Astrocyte (in vitro differentiated cells and primary cell): ENCODE measurements at regions not wholly inside any gene's neighbourhood (a gene's known extent, or its start where the extent isn't known, plus 50 kb on each side); places are given as distances from the start of the nearest gene placed in this dataset.

Experiments used
- DNase-seq: peaks from one replicate; pipeline ENCODE4 v3.0.0-alpha.2; 2010; ENCODE audit warnings: low read depth
- FAIRE-seq: peaks from 2 replicates; lab custom pipeline; 2011; peaks lifted over from hg19 to GRCh38; lab: Jason Lieb, UNC
- H2AFZ ChIP-seq: 2 replicates; pipeline ENCODE4 v1.6.0; 2012; ENCODE audit warnings: low read depth, low read length, inconsistent platforms
- H3K27ac ChIP-seq: 2 replicates; pipeline ENCODE4 v1.5.1; 2011; ENCODE audit warnings: low read depth, low read length, inconsistent platforms
- H3K27me3 ChIP-seq: 2 replicates; pipeline ENCODE4 v1.6.0; 2011; ENCODE audit warnings: low read length, inconsistent platforms; ENCODE audit not compliant: insufficient read depth
- H3K36me3 ChIP-seq: 2 replicates; pipeline ENCODE4 v1.5.1; 2011; ENCODE audit warnings: low read length, inconsistent platforms; ENCODE audit not compliant: insufficient read depth
- H3K4me1 ChIP-seq: 2 replicates; pipeline ENCODE4 v1.5.1; 2011; ENCODE audit warnings: low read length, inconsistent platforms; ENCODE audit not compliant: insufficient read depth
- H3K4me2 ChIP-seq: 2 replicates; pipeline ENCODE4 v1.6.0; 2012; ENCODE audit warnings: low read length, inconsistent platforms
- H3K4me3 ChIP-seq: 2 replicates; pipeline ENCODE4 v1.5.1; 2011; ENCODE audit warnings: low read depth, mild to moderate bottlenecking, low read length, inconsistent platforms; ENCODE audit not compliant: insufficient read depth
- H3K79me2 ChIP-seq: 2 replicates; pipeline ENCODE4 v1.6.0; 2012; ENCODE audit warnings: mild to moderate bottlenecking, low read length, inconsistent platforms; ENCODE audit not compliant: insufficient read depth
- H3K9ac ChIP-seq: 2 replicates; pipeline ENCODE4 v1.6.0; 2012; ENCODE audit warnings: mild to moderate bottlenecking, low read length, inconsistent platforms
- H3K9me3 ChIP-seq: 2 replicates; pipeline ENCODE4 v1.5.1; 2012; ENCODE audit warnings: low read depth, mild to moderate bottlenecking, low read length, inconsistent platforms; ENCODE audit not compliant: insufficient read depth
- H4K20me1 ChIP-seq: 2 replicates; pipeline ENCODE4 v1.6.0; 2012; ENCODE audit warnings: low read length, inconsistent platforms; ENCODE audit not compliant: insufficient read depth
- H3K27ac Mint-ChIP-seq: one replicate; pipeline ENCODE4 v1.8.0; 2021; ENCODE audit warnings: mild to moderate bottlenecking, mixed read lengths; ENCODE audit not compliant: unreplicated experiment
- H3K27me3 Mint-ChIP-seq: one replicate; pipeline ENCODE4 v1.8.0; 2021; ENCODE audit warnings: low read depth, mixed read lengths; ENCODE audit not compliant: unreplicated experiment
- H3K36me3 Mint-ChIP-seq: one replicate; pipeline ENCODE4 v1.8.0; 2021; ENCODE audit warnings: low read depth, mixed read lengths; ENCODE audit not compliant: unreplicated experiment
- H3K4me1 Mint-ChIP-seq: one replicate; pipeline ENCODE4 v1.8.0; 2021; ENCODE audit warnings: low read depth, mixed read lengths; ENCODE audit not compliant: unreplicated experiment
- H3K4me3 Mint-ChIP-seq: one replicate; pipeline ENCODE4 v1.8.0; 2021; ENCODE audit warnings: mild to moderate bottlenecking, moderate library complexity, mixed read lengths; ENCODE audit not compliant: unreplicated experiment
- H3K9me3 Mint-ChIP-seq: one replicate; pipeline ENCODE4 v1.8.0; 2021; ENCODE audit warnings: mild to moderate bottlenecking, mixed read lengths; ENCODE audit not compliant: unreplicated experiment
- CTCF ChIP-seq: IDR thresholded peaks from 2 replicates; pipeline ENCODE4 v1.5.1; 2011; ENCODE audit warnings: low read depth, mild to moderate bottlenecking, inconsistent platforms, low read length, moderate library complexity; ENCODE audit not compliant: insufficient read depth
- EZH2 ChIP-seq: IDR thresholded peaks from 2 replicates; pipeline ENCODE4 v1.6.1; 2012; ENCODE audit warnings: mild to moderate bottlenecking, low read length, inconsistent platforms; ENCODE audit not compliant: insufficient read depth

- peaks cover 6% of the 10 kb centered on the region for H3K9me3 Mint-ChIP-seq
- H3K27me3 Mint-ChIP-seq: peaks cover 31% of the 10 kb centered on the region
- no peak overlapping the region for H3K4me2 ChIP-seq
Measured at GRCh38 chr7:106514881-106515280, 146.1 kb downstream of the CCDC71L start.

DNA sequence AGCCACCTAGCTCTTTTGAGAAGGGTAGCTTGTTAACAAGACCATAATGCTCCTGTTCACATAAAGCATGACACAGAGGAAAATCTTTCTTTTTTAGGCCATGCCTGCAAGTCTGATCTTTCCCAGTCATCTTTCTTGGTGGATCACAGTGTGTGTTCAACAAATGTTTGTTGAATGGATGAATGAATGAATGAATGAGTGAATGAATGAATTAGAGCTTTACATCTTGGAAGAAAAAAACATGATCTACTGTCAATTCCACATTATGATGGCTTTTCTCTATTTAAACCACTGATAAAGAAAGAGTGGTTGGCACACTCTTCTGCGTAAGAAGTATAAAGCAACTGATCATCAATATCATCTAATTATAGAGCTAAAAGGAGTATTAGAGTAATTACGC lies 148.7 kb downstream of the CCDC71L start:
- Histone ChIP-seq H3K79me2 (no peaks in the 10 kb centered on the region), H3K36me3 (no peaks in the 10 kb centered on the region), H3K4me3 (no peak overlapping the region), H3K27me3 (no peaks in the 10 kb centered on the region), H4K20me1 (no peaks in the 10 kb centered on the region), H3K27ac (no peak overlapping the region), H3K9ac (no peak overlapping the region), H2AFZ (no peak overlapping the region), H3K9me3 (no peaks in the 10 kb centered on the region), H3K4me1 (no peaks in the 10 kb centered on the region), H3K4me2 (no peak overlapping the region)
- Mint-ChIP-seq H3K9me3 (peaks cover 5% of the 10 kb centered on the region), H3K4me3 (no peak overlapping the region), H3K36me3 (no peaks in the 10 kb centered on the region), H3K27me3 (peaks cover 23% of the 10 kb centered on the region), H3K4me1 (no peaks in the 10 kb centered on the region), H3K27ac (no peak overlapping the region)
- DNase-seq: no peak
- no peak for TF ChIP-seq CTCF
- TF ChIP-seq EZH2: no peak
- FAIRE-seq: no peak

More at GRCh38 chr7:106514881-106515280, 146.1 kb downstream of the CCDC71L start:
- no peak overlapping the region for H3K27ac Mint-ChIP-seq
- Histone ChIP-seq H3K36me3 (no peaks in the 10 kb centered on the region), H3K4me1 (no peaks in the 10 kb centered on the region), H3K9ac (no peak overlapping the region), H3K9me3 (no peaks in the 10 kb centered on the region), H3K79me2 (no peaks in the 10 kb centered on the region), H4K20me1 (no peaks in the 10 kb centered on the region), H2AFZ (no peak overlapping the region), H3K27ac (no peak overlapping the region), H3K27me3 (peaks cover 6% of the 10 kb centered on the region), H3K4me3 (no peak overlapping the region)
- H3K4me1 Mint-ChIP-seq: no peaks in the 10 kb centered on the region
- H3K36me3 Mint-ChIP-seq: no peaks in the 10 kb centered on the region
- H3K4me3 Mint-ChIP-seq: no peak overlapping the region
- TF ChIP-seq EZH2 (no peak), CTCF (no peak)
- DNase-seq: no peak
- FAIRE-seq: no peak

- Mint-ChIP-seq H3K4me3 (no peak overlapping the region), H3K9me3 (peaks cover 5% of the 10 kb centered on the region), H3K27me3 (peaks cover 7% of the 10 kb centered on the region), H3K4me1 (no peaks in the 10 kb centered on the region), H3K36me3 (no peaks in the 10 kb centered on the region), H3K27ac (peak overlapping the region; percentile 37)
- H3K9me3 ChIP-seq: no peaks in the 10 kb centered on the region
- H2AFZ ChIP-seq: no peak overlapping the region
- H3K36me3 ChIP-seq: no peaks in the 10 kb centered on the region
- H3K27me3 ChIP-seq: no peaks in the 10 kb centered on the region
- no peaks in the 10 kb centered on the region for H3K79me2 ChIP-seq
- H3K4me2 ChIP-seq: no peak overlapping the region
- H3K4me3 ChIP-seq: no peak overlapping the region
- no peaks in the 10 kb centered on the region for H3K4me1 ChIP-seq
- TF ChIP-seq EZH2 (no peak), CTCF (no peak)
- FAIRE-seq (no peak), DNase-seq (peak; percentile 37)
- H3K27ac ChIP-seq: no peak overlapping the region
- H3K9ac ChIP-seq: no peak overlapping the region
- no peaks in the 10 kb centered on the region for H4K20me1 ChIP-seq
Measured at GRCh38 chr7:106504645-106505044, 156.3 kb downstream of the CCDC71L start.
